H1 (cell line): ENCODE measurements at regions not wholly inside any gene's neighbourhood (a gene's known extent, or its start where the extent isn't known, plus 50 kb on each side); places are given as distances from the start of the nearest gene placed in this dataset.

ENCODE experiments used
- CTCF ChIA-PET: fragments of 300-600 bp; sonication (Branson Sonifier 250); formaldehyde crosslinking; loops from one replicate; lab custom pipeline; 2021; ENCODE audit not compliant: partially characterized antibody; lab: Charles Lee
- POLR2A ChIA-PET: fragments of 300-600 bp; sonication (Branson Sonifier 250); formaldehyde crosslinking; loops from one replicate; lab custom pipeline; 2021; ENCODE audit warnings: inconsistent platforms; ENCODE audit not compliant: partially characterized antibody; lab: Charles Lee
- DNase-seq, 2 experiments: peaks; one replicate each; pipeline versions ENCODE4 v3.0.0 to v3.0.0-alpha.2; 2010 to 2022; ENCODE audit warnings: low spot score in 2 of 2, low read depth in 1 of 2, mixed read lengths in 1 of 2
- FAIRE-seq: peaks from 2 replicates; lab custom pipeline; 2011; peaks lifted over from hg19 to GRCh38; lab: Jason Lieb, UNC
- H2AFZ ChIP-seq: 2 replicates; pipeline ENCODE4 v1.8.1; 2012; ENCODE audit warnings: low read length, inconsistent platforms
- H2AK5ac ChIP-seq: 2 replicates; pipeline ENCODE4 v1.6.1; 2013; ENCODE audit warnings: low read depth, low read length
- H2BK120ac ChIP-seq: replicated peaks from 2 replicates; pipeline ENCODE3; 2013; ENCODE audit warnings: low read depth, low read length, inconsistent platforms
- H2BK12ac ChIP-seq: 2 replicates; pipeline ENCODE4 v1.6.1; 2013; ENCODE audit warnings: low read depth, low read length
- H2BK15ac ChIP-seq: 2 replicates; pipeline ENCODE4 v1.6.1; 2013; ENCODE audit warnings: low read length
- H2BK20ac ChIP-seq: 2 replicates; pipeline ENCODE4 v1.6.1; 2013; ENCODE audit warnings: low read length
- H2BK5ac ChIP-seq: 2 replicates; pipeline ENCODE4 v1.6.1; 2013; ENCODE audit warnings: low read depth, low read length
- H3K14ac ChIP-seq: 2 replicates; pipeline ENCODE4 v1.6.1; 2013; ENCODE audit warnings: inconsistent platforms; ENCODE audit not compliant: insufficient read length
- H3K18ac ChIP-seq: 2 replicates; pipeline ENCODE4 v1.6.1; 2013; ENCODE audit warnings: low read length; ENCODE audit errors: extremely low read depth
- H3K23ac ChIP-seq: 2 replicates; pipeline ENCODE4 v1.6.1; 2013; ENCODE audit warnings: inconsistent platforms; ENCODE audit not compliant: insufficient read length
- H3K23me2 ChIP-seq: 2 replicates; pipeline ENCODE4 v1.6.1; 2013; ENCODE audit warnings: low read depth, low read length
- H3K27ac ChIP-seq: 2 replicates; pipeline ENCODE4 v1.6.1; 2011; ENCODE audit warnings: low read depth, low read length, inconsistent platforms
- H3K27me3 ChIP-seq, 4 experiments: replicated peaks in 1 of 4; 1 replicate in 1 of 4; 2 replicates in 3 of 4; pipeline versions ENCODE4 v1.6.1 to v1.8.1; 2011 to 2013; ENCODE audit warnings: low read length in 3 of 4, mild to moderate bottlenecking in 3 of 4, inconsistent platforms in 2 of 4, mixed read lengths in 2 of 4, moderate library complexity in 1 of 4; ENCODE audit not compliant: control insufficient read depth in 3 of 4, insufficient read depth in 3 of 4; ENCODE audit errors: extremely low read depth in 1 of 4
- H3K36me3 ChIP-seq, 4 experiments: 2 replicates each; pipeline versions ENCODE4 v1.6.1 to v1.8.1; 2011 to 2013; ENCODE audit warnings: mild to moderate bottlenecking in 4 of 4, low read length in 3 of 4, moderate library complexity in 2 of 4, control low read depth in 1 of 4, inconsistent platforms in 1 of 4; ENCODE audit not compliant: insufficient read depth in 4 of 4, control insufficient read depth in 2 of 4
- H3K4ac ChIP-seq: replicated peaks from 2 replicates; pipeline ENCODE3; 2013; ENCODE audit warnings: low read length, low read depth, mixed read lengths, inconsistent platforms; ENCODE audit not compliant: insufficient read length
- H3K4me1 ChIP-seq, 4 experiments: replicated peaks in 1 of 4; 1 replicate in 1 of 4; 2 replicates in 3 of 4; pipeline versions ENCODE4 v1.6.1 to v1.8.1; 2011 to 2013; ENCODE audit warnings: low read length in 3 of 4, inconsistent platforms in 2 of 4, mixed read lengths in 1 of 4; ENCODE audit not compliant: insufficient read depth in 4 of 4, control insufficient read depth in 3 of 4
- H3K4me2 ChIP-seq, 2 experiments: 2 replicates each; pipeline versions ENCODE4 v1.6.1 to v1.8.1; 2011 to 2013; ENCODE audit warnings: low read depth in 2 of 2, low read length in 2 of 2, control low read depth in 1 of 2, inconsistent platforms in 1 of 2, mild to moderate bottlenecking in 1 of 2; ENCODE audit not compliant: insufficient read depth in 1 of 2
- H3K4me3 ChIP-seq, 4 experiments: fragments of 200-600, 300-600 bp in 1 of 4; sonication (generic), shearing (Covaris generic), sonication (Bioruptor Twin) in 1 of 4; 2 replicates each; pipeline versions ENCODE4 v1.5.1 to v1.8.1; 2011 to 2016; ENCODE audit warnings: low read length in 4 of 4, low read depth in 3 of 4, control low read depth in 2 of 4, inconsistent platforms in 2 of 4, mild to moderate bottlenecking in 2 of 4, mixed read lengths in 1 of 4, moderate library complexity in 1 of 4; ENCODE audit not compliant: insufficient read depth in 2 of 4; ENCODE audit errors: extremely low read depth in 1 of 4
- H3K56ac ChIP-seq: replicated peaks from 2 replicates; pipeline ENCODE3; 2013; ENCODE audit warnings: low read depth, mild to moderate bottlenecking, mixed read lengths, low read length, inconsistent platforms; ENCODE audit not compliant: insufficient read length
- H3K79me1 ChIP-seq: 2 replicates; pipeline ENCODE4 v1.6.1; 2013; ENCODE audit warnings: low read depth, low read length, control low read depth
- H3K79me2 ChIP-seq, 2 experiments: 2 replicates each; pipeline versions ENCODE4 v1.6.1 to v1.8.1; 2012 to 2013; ENCODE audit warnings: low read length in 2 of 2, mild to moderate bottlenecking in 2 of 2, inconsistent platforms in 1 of 2; ENCODE audit not compliant: insufficient read depth in 2 of 2, control insufficient read depth in 1 of 2
- H3K9ac ChIP-seq, 4 experiments: replicated peaks in 1 of 4; 1 replicate in 1 of 4; 2 replicates in 3 of 4; pipeline versions ENCODE4 v1.6.1 to v1.8.1; 2011 to 2013; ENCODE audit warnings: low read depth in 3 of 4, low read length in 3 of 4, control low read depth in 2 of 4, mild to moderate bottlenecking in 2 of 4, moderate library complexity in 2 of 4, inconsistent platforms in 1 of 4; ENCODE audit errors: extremely low read depth in 1 of 4
- H3K9me3 ChIP-seq, 2 experiments: 2 replicates each; pipeline versions ENCODE4 v1.6.1 to v1.8.1; 2012 to 2013; ENCODE audit warnings: mild to moderate bottlenecking in 2 of 2, moderate library complexity in 2 of 2, control low read depth in 1 of 2, inconsistent platforms in 1 of 2, low read depth in 1 of 2, low read length in 1 of 2, mixed read lengths in 1 of 2; ENCODE audit not compliant: insufficient read depth in 2 of 2
- H4K20me1 ChIP-seq, 2 experiments: replicated peaks in 1 of 2; 2 replicates each; pipeline versions ENCODE3 to v1.8.1; 2011 to 2013; ENCODE audit warnings: inconsistent platforms in 2 of 2, low read length in 2 of 2, mild to moderate bottlenecking in 1 of 2; ENCODE audit not compliant: insufficient read depth in 2 of 2, control insufficient read depth in 1 of 2
- H4K5ac ChIP-seq: 2 replicates; pipeline ENCODE4 v1.6.1; 2013; ENCODE audit warnings: low read length, low read depth, mixed read lengths, inconsistent platforms; ENCODE audit not compliant: insufficient read length
- H4K8ac ChIP-seq: 2 replicates; pipeline ENCODE4 v1.8.0; 2013; ENCODE audit warnings: mild to moderate bottlenecking, moderate library complexity, low read length, inconsistent platforms; ENCODE audit not compliant: insufficient read depth; ENCODE audit errors: extremely low read depth
- H4K91ac ChIP-seq: replicated peaks from 2 replicates; pipeline ENCODE3; 2013; ENCODE audit warnings: low read length, mixed read lengths, inconsistent platforms; ENCODE audit not compliant: insufficient read length
- ATF3 ChIP-seq: IDR thresholded peaks from 2 replicates; pipeline ENCODE4 v1.6.1; 2011; ENCODE audit warnings: low read depth, mild to moderate bottlenecking, low read length; ENCODE audit not compliant: insufficient read depth
- CBX5 ChIP-seq: fragments of 300-800, 300-1000 bp; sonication (generic); IDR thresholded peaks from 2 replicates; pipeline ENCODE4 v1.7.1; 2016; ENCODE audit warnings: antibody characterized with exemption, low read length, low read depth
- EP300 ChIP-seq, 2 experiments: IDR thresholded peaks; 1 replicate in 1 of 2; 2 replicates in 1 of 2; pipeline ENCODE4 v1.6.1; 2011 to 2012; ENCODE audit warnings: low read depth in 2 of 2, low read length in 2 of 2, mild to moderate bottlenecking in 2 of 2, borderline replicate concordance in 1 of 2, inconsistent platforms in 1 of 2, moderate library complexity in 1 of 2
- HDAC2 ChIP-seq, 2 experiments: fragments of 300-600 bp in 1 of 2; sonication (generic) in 1 of 2; IDR thresholded peaks; 2 replicates each; pipeline ENCODE4 v1.6.1; 2011 to 2012; ENCODE audit warnings: low read depth in 2 of 2, low read length in 2 of 2, mild to moderate bottlenecking in 2 of 2, moderate library complexity in 2 of 2, borderline replicate concordance in 1 of 2, inconsistent platforms in 1 of 2
- HDAC6 ChIP-seq: IDR thresholded peaks from one replicate; pipeline ENCODE4 v1.7.1; 2012; ENCODE audit warnings: low read depth, mild to moderate bottlenecking, inconsistent platforms, low read length, moderate library complexity
- JUN ChIP-seq: IDR thresholded peaks from 2 replicates; pipeline ENCODE4 v1.6.1; 2011; ENCODE audit warnings: low read depth, mild to moderate bottlenecking, improper control_type of control experiment, low read length
- KDM4A ChIP-seq: IDR thresholded peaks from one replicate; pipeline ENCODE4 v1.7.1; 2012; ENCODE audit warnings: low read depth, mild to moderate bottlenecking, moderate library complexity, low read length, inconsistent platforms; ENCODE audit not compliant: severe bottlenecking
- PHF8 ChIP-seq: fragments of 200-600 bp; sonication (generic); conservative IDR thresholded peaks from 2 replicates; pipeline ENCODE4 v1.7.1; 2012; ENCODE audit warnings: low read depth, mild to moderate bottlenecking, inconsistent platforms, low read length, moderate library complexity
- SAP30 ChIP-seq: fragments of 300-600 bp; sonication (generic); IDR thresholded peaks from 2 replicates; pipeline ENCODE4 v1.7.1; 2012; ENCODE audit warnings: low read length, moderate library complexity, mild to moderate bottlenecking, inconsistent platforms; ENCODE audit not compliant: insufficient read depth, insufficient replicate concordance
- SRF ChIP-seq: IDR thresholded peaks from 2 replicates; pipeline ENCODE4 v1.6.1; 2011; ENCODE audit warnings: mild to moderate bottlenecking, low read depth, low read length, moderate library complexity
- SUZ12 ChIP-seq: fragments of 200-600 bp; sonication (generic); IDR thresholded peaks from 2 replicates; pipeline ENCODE4 v1.6.1; 2012; ENCODE audit warnings: mild to moderate bottlenecking, inconsistent platforms, low read length, moderate library complexity, mixed read lengths
- TBP ChIP-seq: IDR thresholded peaks from 2 replicates; pipeline ENCODE4 v1.6.1; 2011; ENCODE audit warnings: low read depth, low read length, improper control_type of control experiment
- WGBS, 2 experiments: shearing (Covaris generic) in 1 of 2; methylation state at CpG; one replicate each; pipeline versions ENCODE4 v1.1.6 to v1.1.7; 2013 to 2015; ENCODE audit warnings: low lambda C conversion rate in 2 of 2, mixed read lengths in 2 of 2, inconsistent platforms in 1 of 2, low coverage in 1 of 2, missing lambda C conversion rate in 1 of 2; ENCODE audit not compliant: insufficient replicate concordance in 2 of 2, insufficient coverage in 1 of 2, insufficient read length in 1 of 2; ENCODE audit errors: extremely low coverage in 1 of 2, missing lambda C conversion rate in 1 of 2; 5-methylcytosine and 5-hydroxymethylcytosine counted together

DNA sequence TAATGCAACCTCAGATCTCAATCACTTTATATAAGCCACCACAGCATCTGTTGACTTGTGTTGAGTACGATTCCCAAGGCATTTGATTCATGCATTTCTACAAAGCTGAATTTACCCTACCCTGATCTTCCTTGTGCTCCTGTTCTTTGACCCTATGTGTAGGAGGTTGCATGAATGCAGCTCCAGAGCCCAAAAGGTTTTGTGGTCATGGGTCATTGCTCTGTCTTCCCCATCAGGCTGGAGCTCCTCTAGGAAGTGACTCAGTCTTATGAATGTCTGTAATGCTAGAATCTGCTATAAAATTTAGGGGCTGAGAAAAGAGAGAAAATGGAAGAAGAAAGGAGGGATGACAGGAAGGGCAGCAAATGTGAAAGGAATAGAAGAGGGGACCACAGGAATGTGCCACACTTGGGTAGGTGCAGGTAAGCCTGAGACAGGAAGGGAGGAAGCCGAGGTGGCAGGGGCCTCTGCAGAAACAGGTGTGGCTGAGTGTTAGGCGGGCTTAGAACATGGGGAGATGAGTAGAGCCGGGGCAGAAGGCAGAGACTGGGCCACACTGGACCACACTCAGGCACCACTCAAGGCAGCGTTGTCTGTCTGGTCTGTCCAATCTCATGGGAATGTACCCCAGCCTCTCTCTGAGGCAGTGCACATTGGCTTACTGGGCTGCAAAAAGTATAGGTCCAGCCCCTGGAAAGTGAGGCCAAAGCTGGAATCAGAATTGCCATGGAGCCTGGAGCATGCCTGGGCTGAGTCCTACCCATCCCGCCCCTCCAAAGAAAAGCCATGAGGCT is 334.1 kb downstream of the BCL11B start:
- H2AK5ac ChIP-seq = no peak overlapping the region
- H3K56ac ChIP-seq = no peak overlapping the region
- no peak overlapping the region for H3K27ac ChIP-seq
- H2BK120ac ChIP-seq = no peak overlapping the region
- H3K79me1 ChIP-seq = no peaks in the 10 kb centered on the region; the same call in 1 of the 2 replicates
- H3K23ac ChIP-seq = no peak overlapping the region
- H2BK12ac ChIP-seq = no peak overlapping the region
- no peak overlapping the region for H2BK20ac ChIP-seq
- no peak overlapping the region for H2BK15ac ChIP-seq
- WGBS, 2 experiments = 90% methylated on average over 6 of the region's 6 CpGs; no CpG with 5 or more reads in 1 of the 2 experiments
- no peak overlapping the region for H4K5ac ChIP-seq
- H3K9ac ChIP-seq = no peak overlapping the region
- H2AFZ ChIP-seq = no peak overlapping the region
- no peaks in the 10 kb centered on the region for H3K9me3 ChIP-seq
- no peaks in the 10 kb centered on the region for H3K27me3 ChIP-seq
- H3K4ac ChIP-seq = no peak overlapping the region
- no peaks in the 10 kb centered on the region for H3K79me2 ChIP-seq
- no peak overlapping the region for H4K8ac ChIP-seq
- H3K18ac ChIP-seq = no peak overlapping the region
- no peaks in the 10 kb centered on the region for H3K36me3 ChIP-seq
- FAIRE-seq = no peak
- no peak overlapping the region for H3K4me3 ChIP-seq
- H4K91ac ChIP-seq = no peak overlapping the region
- no peaks in the 10 kb centered on the region for H3K23me2 ChIP-seq
- ChIA-PET CTCF (no interaction called here), POLR2A (interaction anchor here (0.9 kb wide), 1 partner anchor 8 kb away, joined by 3 read pairs; no protein-coding TSS in a partner anchor)
- no peak overlapping the region for H3K14ac ChIP-seq
- no peaks in the 10 kb centered on the region for H3K4me1 ChIP-seq
- H4K20me1 ChIP-seq = no peaks in the 10 kb centered on the region
- DNase-seq = no peak
- H2BK5ac ChIP-seq = no peak overlapping the region
- no peak overlapping the region for H3K4me2 ChIP-seq
- TF ChIP-seq JUN = no peak
- TF ChIP-seq PHF8 = no peak
- no peak for TF ChIP-seq EP300 (IDR thresholded peaks at IDR 0.05; ENCODE audit: borderline replicate concordance in 1 of 2, low read depth in 2 of 2, low read length in 2 of 2)
- no peak for TF ChIP-seq SUZ12
- no peak for TF ChIP-seq HDAC6
- TF ChIP-seq ATF3 = no peak
- TF ChIP-seq TBP = no peak
- no peak for TF ChIP-seq KDM4A
- TF ChIP-seq CBX5 = no peak
- TF ChIP-seq HDAC2 (IDR thresholded peaks at IDR 0.05; ENCODE audit: borderline replicate concordance in 1 of 2, low read depth in 2 of 2, low read length in 2 of 2) = no peak
- no peak for TF ChIP-seq SRF
- no peak for TF ChIP-seq SAP30
